ENCODE measurements at regions not wholly inside any gene's neighbourhood (a gene's known extent, or its start where the extent isn't known, plus 50 kb on each side); places are given as distances from the start of the nearest gene placed in this dataset.
A peak's percentile ranks its signal among the peaks of the same experiment; 100 is the strongest.
"Not testable (repeated sequence)": the region's sequence is repeated elsewhere in the genome, so short reads cannot be mapped to it uniquely, and the experiment has no call there.

- Histone ChIP-seq H3K27ac (ENCODE audit: low read depth, low read length) (peak overlapping the region; percentile 83), H3K4me3 (ENCODE audit: low read depth, low read length) (peak overlapping the region; percentile 67), H3K27me3 (ENCODE audit: control insufficient read depth, insufficient read depth, low read length) (peaks cover 5% of the 10 kb centered on the region; the same call in 1 of the 2 replicates), H3K4me1 (ENCODE audit: control insufficient read depth, insufficient read depth, low read length) (peaks cover 21% of the 10 kb centered on the region), H3K9ac (ENCODE audit: low read length) (peak overlapping the region; percentile 94), H3K36me3 (ENCODE audit: control insufficient read depth, insufficient read depth, low read length) (no peaks in the 10 kb centered on the region), H3K9me3 (ENCODE audit: control insufficient read depth, insufficient read depth, low read depth, low read length) (no peaks in the 10 kb centered on the region)
These were observed 102.8 kb upstream of the ZNF438 start for GRCh38 chr10:31134311-31134952.

GRCh38 chr10:31135171-31135570 lies 103.5 kb upstream of the ZNF438 start:
- Histone ChIP-seq H3K36me3 (ENCODE audit: control insufficient read depth, insufficient read depth, low read length) (no peaks in the 10 kb centered on the region), H3K4me3 (ENCODE audit: low read depth, low read length) (peak overlapping the region; percentile 67; the same call in 1 of the 2 replicates), H3K27ac (ENCODE audit: low read depth, low read length) (no peak overlapping the region), H3K9ac (ENCODE audit: low read length) (no peak overlapping the region), H3K27me3 (ENCODE audit: control insufficient read depth, insufficient read depth, low read length) (peaks cover 5% of the 10 kb centered on the region; the same call in 1 of the 2 replicates), H3K4me1 (ENCODE audit: control insufficient read depth, insufficient read depth, low read length) (peaks cover 21% of the 10 kb centered on the region), H3K9me3 (ENCODE audit: control insufficient read depth, insufficient read depth, low read depth, low read length) (no peaks in the 10 kb centered on the region)

GRCh38 chr10:31135791-31136190 lies 104.1 kb upstream of the ZNF438 start:
- H3K4me1 ChIP-seq (ENCODE audit: control insufficient read depth, insufficient read depth, low read length) = peaks cover 21% of the 10 kb centered on the region
- not testable (repeated sequence) for H3K4me3 ChIP-seq (ENCODE audit: low read depth, low read length); H3K36me3 ChIP-seq (ENCODE audit: control insufficient read depth, insufficient read depth, low read length); H3K9me3 ChIP-seq (ENCODE audit: control insufficient read depth, insufficient read depth, low read depth, low read length); H3K27me3 ChIP-seq (ENCODE audit: control insufficient read depth, insufficient read depth, low read length); H3K27ac ChIP-seq (ENCODE audit: low read depth, low read length); H3K9ac ChIP-seq (ENCODE audit: low read length)

GRCh38 chr10:31136386-31136785 lies 104.7 kb upstream of the ZNF438 start:
- Histone ChIP-seq H3K9me3 (ENCODE audit: control insufficient read depth, insufficient read depth, low read depth, low read length) (no peaks in the 10 kb centered on the region), H3K36me3 (ENCODE audit: control insufficient read depth, insufficient read depth, low read length) (no peaks in the 10 kb centered on the region), H3K9ac (ENCODE audit: low read length) (no peak overlapping the region), H3K4me3 (ENCODE audit: low read depth, low read length) (no peak overlapping the region), H3K27ac (ENCODE audit: low read depth, low read length) (no peak overlapping the region), H3K4me1 (ENCODE audit: control insufficient read depth, insufficient read depth, low read length) (peaks cover 21% of the 10 kb centered on the region), H3K27me3 (ENCODE audit: control insufficient read depth, insufficient read depth, low read length) (peaks cover 5% of the 10 kb centered on the region; the same call in 1 of the 2 replicates)

DNA sequence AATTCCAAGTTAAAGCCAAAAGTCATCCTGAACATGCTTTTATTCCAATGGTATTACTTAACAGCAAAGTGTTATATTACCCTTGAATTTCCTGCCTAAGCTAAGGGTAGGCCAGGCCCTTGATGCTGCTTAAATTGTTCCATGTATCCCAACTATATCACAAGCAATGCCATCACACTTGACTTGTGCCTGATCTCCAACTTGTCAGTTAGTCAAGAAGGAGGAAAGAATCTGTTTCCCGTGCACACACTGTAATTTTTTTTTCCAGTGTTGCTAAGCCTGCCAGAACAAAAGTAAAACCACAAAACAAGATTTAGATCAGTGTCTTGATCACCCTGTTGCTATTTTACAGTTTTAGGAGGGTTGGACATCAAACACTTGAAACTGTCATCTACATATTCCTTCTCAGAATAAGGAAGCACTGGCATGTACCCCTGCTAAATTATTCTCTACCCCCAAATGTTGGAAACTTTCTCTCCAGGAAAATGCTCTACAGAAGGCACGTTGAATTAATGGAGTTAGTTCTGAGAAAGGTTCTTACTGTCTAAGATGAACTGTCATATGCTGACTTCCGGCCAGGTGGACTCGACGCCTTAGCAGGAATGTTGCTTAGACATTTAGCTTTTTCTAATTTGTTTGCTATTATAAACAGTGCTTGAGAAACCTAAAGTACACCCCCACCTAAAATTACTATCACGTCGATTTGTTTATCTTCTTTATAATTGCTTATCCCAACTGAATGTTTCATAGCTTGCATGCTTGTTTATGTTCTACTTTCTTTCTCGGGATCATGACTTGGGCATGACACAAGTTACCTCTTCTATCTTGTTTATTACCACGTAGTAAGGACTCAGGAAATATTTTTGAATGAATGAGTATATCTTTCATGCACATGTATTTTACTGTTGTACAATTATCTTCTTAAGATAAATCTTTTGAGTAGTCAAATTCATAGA lies 105.5 kb upstream of the ZNF438 start:
- Histone ChIP-seq H3K9me3 (ENCODE audit: control insufficient read depth, insufficient read depth, low read depth, low read length) (no peaks in the 10 kb centered on the region), H3K4me3 (ENCODE audit: low read depth, low read length) (no peak overlapping the region), H3K27ac (ENCODE audit: low read depth, low read length) (no peak overlapping the region), H3K4me1 (ENCODE audit: control insufficient read depth, insufficient read depth, low read length) (peaks cover 21% of the 10 kb centered on the region), H3K9ac (ENCODE audit: low read length) (no peak overlapping the region), H3K27me3 (ENCODE audit: control insufficient read depth, insufficient read depth, low read length) (peaks cover 5% of the 10 kb centered on the region; the same call in 1 of the 2 replicates), H3K36me3 (ENCODE audit: control insufficient read depth, insufficient read depth, low read length) (no peaks in the 10 kb centered on the region)

GRCh38 chr10:31138026-31138553 lies 106.4 kb upstream of the ZNF438 start:
- peaks cover 3% of the 10 kb centered on the region; the same call in 1 of the 2 replicates for H3K27me3 ChIP-seq (ENCODE audit: control insufficient read depth, insufficient read depth, low read length)
- H3K9ac ChIP-seq (ENCODE audit: low read length) = no peak overlapping the region
- no peaks in the 10 kb centered on the region for H3K9me3 ChIP-seq (ENCODE audit: control insufficient read depth, insufficient read depth, low read depth, low read length)
- H3K36me3 ChIP-seq (ENCODE audit: control insufficient read depth, insufficient read depth, low read length) = no peaks in the 10 kb centered on the region
- H3K4me1 ChIP-seq (ENCODE audit: control insufficient read depth, insufficient read depth, low read length) = peaks cover 17% of the 10 kb centered on the region
- no peak overlapping the region for H3K27ac ChIP-seq (ENCODE audit: low read depth, low read length)
- H3K4me3 ChIP-seq (ENCODE audit: low read depth, low read length) = no peak overlapping the region

- Histone ChIP-seq H3K27ac (ENCODE audit: low read depth, low read length) (no peak overlapping the region), H3K9me3 (ENCODE audit: control insufficient read depth, insufficient read depth, low read depth, low read length) (no peaks in the 10 kb centered on the region), H3K4me1 (ENCODE audit: control insufficient read depth, insufficient read depth, low read length) (peaks cover 9% of the 10 kb centered on the region), H3K4me3 (ENCODE audit: low read depth, low read length) (no peak overlapping the region), H3K9ac (ENCODE audit: low read length) (no peak overlapping the region), H3K36me3 (ENCODE audit: control insufficient read depth, insufficient read depth, low read length) (no peaks in the 10 kb centered on the region), H3K27me3 (ENCODE audit: control insufficient read depth, insufficient read depth, low read length) (no peaks in the 10 kb centered on the region)
These were observed 107.8 kb upstream of the ZNF438 start for GRCh38 chr10:31139497-31139896.

DNA sequence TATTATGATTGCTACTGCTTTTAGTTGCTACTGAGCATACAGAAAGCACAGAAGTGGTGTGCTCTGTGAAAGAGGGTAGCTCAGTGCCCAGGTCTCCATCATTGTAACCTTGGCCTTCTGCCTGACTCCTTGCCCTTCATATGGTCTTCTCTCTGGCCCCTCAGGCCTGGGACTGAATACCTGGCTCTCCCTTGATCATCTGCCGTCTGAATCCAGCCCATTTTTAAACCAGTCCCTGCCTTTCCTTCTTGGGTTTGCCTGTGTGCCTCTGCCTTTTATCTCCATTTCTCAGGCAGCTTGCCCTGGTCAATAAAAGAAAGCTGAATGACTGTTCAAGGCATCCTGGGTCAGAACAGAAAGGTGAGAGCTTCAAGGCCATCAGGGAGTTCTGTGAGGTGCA lies 109.1 kb upstream of the ZNF438 start:
- no peaks in the 10 kb centered on the region for H3K4me1 ChIP-seq (ENCODE audit: control insufficient read depth, insufficient read depth, low read length)
- no peaks in the 10 kb centered on the region for H3K9me3 ChIP-seq (ENCODE audit: control insufficient read depth, insufficient read depth, low read depth, low read length)
- H3K27ac ChIP-seq (ENCODE audit: low read depth, low read length) = no peak overlapping the region
- H3K9ac ChIP-seq (ENCODE audit: low read length) = no peak overlapping the region
- no peak overlapping the region for H3K4me3 ChIP-seq (ENCODE audit: low read depth, low read length)
- no peaks in the 10 kb centered on the region for H3K27me3 ChIP-seq (ENCODE audit: control insufficient read depth, insufficient read depth, low read length)
- no peaks in the 10 kb centered on the region for H3K36me3 ChIP-seq (ENCODE audit: control insufficient read depth, insufficient read depth, low read length)

DNA sequence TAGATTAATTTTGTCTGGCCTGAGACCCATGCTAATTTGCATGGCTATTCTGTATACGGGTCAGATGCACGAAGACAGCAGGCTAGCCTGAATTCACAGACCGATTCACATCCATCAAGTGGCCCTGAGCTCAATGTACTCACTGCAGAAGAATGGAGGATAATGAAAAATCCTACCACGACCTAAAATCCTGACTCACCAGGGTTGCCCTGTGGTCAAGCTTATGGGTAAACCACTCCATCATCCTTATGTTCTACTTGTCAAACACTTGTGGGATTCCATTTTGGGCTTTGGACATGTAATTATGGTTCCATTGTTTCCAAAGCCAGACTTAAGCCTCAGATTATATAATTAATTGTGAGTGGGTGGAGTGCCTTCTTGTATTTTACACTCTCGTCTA lies 110.4 kb upstream of the ZNF438 start:
- Histone ChIP-seq H3K36me3 (ENCODE audit: control insufficient read depth, insufficient read depth, low read length) (no peaks in the 10 kb centered on the region), H3K9me3 (ENCODE audit: control insufficient read depth, insufficient read depth, low read depth, low read length) (no peaks in the 10 kb centered on the region), H3K27me3 (ENCODE audit: control insufficient read depth, insufficient read depth, low read length) (no peaks in the 10 kb centered on the region), H3K27ac (ENCODE audit: low read depth, low read length) (no peak overlapping the region), H3K4me1 (ENCODE audit: control insufficient read depth, insufficient read depth, low read length) (peaks cover 9% of the 10 kb centered on the region; the same call in 1 of the 2 replicates), H3K4me3 (ENCODE audit: low read depth, low read length) (no peak overlapping the region), H3K9ac (ENCODE audit: low read length) (no peak overlapping the region)

- Histone ChIP-seq H3K27ac (ENCODE audit: low read depth, low read length) (no peak overlapping the region), H3K9ac (ENCODE audit: low read length) (no peak overlapping the region), H3K4me1 (ENCODE audit: control insufficient read depth, insufficient read depth, low read length) (peaks cover 11% of the 10 kb centered on the region; the same call in 1 of the 2 replicates), H3K4me3 (ENCODE audit: low read depth, low read length) (no peak overlapping the region), H3K9me3 (ENCODE audit: control insufficient read depth, insufficient read depth, low read depth, low read length) (no peaks in the 10 kb centered on the region), H3K36me3 (ENCODE audit: control insufficient read depth, insufficient read depth, low read length) (no peaks in the 10 kb centered on the region), H3K27me3 (ENCODE audit: control insufficient read depth, insufficient read depth, low read length) (no peaks in the 10 kb centered on the region)
These were observed 111.8 kb upstream of the ZNF438 start for GRCh38 chr10:31143331-31143935.
